NT2/D1 (cell line): ENCODE measurements at regions not wholly inside any gene's neighbourhood (a gene's known extent, or its start where the extent isn't known, plus 50 kb on each side); places are given as distances from the start of the nearest gene placed in this dataset.

Experiments used
- SUZ12 ChIP-seq: IDR thresholded peaks from 2 replicates; pipeline ENCODE4 v1.6.1; 2011; ENCODE audit not compliant: insufficient read length, insufficient read depth; ENCODE audit errors: extremely low read depth
- YY1 ChIP-seq: IDR thresholded peaks from 2 replicates; pipeline ENCODE4 v1.6.1; 2011; ENCODE audit not compliant: insufficient read length, insufficient read depth
- ZNF274 ChIP-seq: IDR thresholded peaks from 2 replicates; pipeline ENCODE4 v1.6.1; 2011; ENCODE audit warnings: mild to moderate bottlenecking, low read depth, low read length

DNA sequence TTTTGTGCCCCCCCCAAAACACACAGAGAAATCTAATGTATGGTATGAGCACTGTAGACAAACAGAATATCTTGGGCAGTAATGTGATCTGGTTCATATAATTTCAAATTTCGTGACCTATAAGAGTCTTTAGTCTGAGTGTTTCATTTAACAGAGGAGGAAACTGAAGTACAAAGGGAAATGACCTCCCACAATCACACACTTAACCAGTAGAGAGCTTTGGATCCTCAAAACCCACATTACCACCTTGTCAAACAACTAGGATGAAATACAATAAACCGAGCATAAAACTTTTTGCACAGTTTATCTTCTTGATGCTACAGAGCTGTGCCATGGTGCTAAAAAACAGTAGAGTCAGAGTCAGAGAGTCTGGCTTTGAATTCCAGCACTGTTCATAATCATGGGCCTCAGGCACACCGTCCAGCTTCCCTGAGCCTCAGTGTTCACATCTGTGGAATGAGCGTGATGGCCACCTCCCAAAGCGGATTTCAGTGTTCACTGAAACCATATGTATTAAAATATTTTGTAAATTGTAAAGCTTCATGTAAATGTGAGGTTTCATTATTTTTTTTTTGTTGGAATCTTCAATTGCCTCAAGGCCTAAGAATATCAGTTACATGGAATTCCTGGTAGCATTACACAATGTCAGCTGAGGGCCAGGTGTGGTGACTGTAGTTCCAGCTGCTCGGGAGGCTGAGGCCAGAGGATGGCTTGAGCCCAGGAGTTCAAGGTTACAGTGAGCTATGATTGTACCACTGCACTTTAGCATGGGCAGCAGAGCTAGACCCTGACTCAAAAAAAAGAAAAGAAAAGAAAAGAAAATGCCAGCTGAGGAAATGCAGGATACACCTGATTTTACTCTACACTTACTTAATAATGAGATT, 126.4 kb upstream of the FRY start:
- TF ChIP-seq SUZ12 = no peak
- no peak for TF ChIP-seq ZNF274
- no peak for TF ChIP-seq YY1
